Endodermal cell (in vitro differentiated cells): ENCODE measurements at regions not wholly inside any gene's neighbourhood (a gene's known extent, or its start where the extent isn't known, plus 50 kb on each side); places are given as distances from the start of the nearest gene placed in this dataset.

ENCODE experiments used
- DNase-seq: peaks from one replicate; pipeline ENCODE4 v3.0.0-alpha.2; 2017
- H3K27ac ChIP-seq: 2 replicates; pipeline ENCODE4 v1.5.1; 2013; ENCODE audit warnings: mild to moderate bottlenecking, low read depth, low read length, moderate library complexity
- H3K27me3 ChIP-seq: 2 replicates; pipeline ENCODE4 v1.6.1; 2013; ENCODE audit warnings: mild to moderate bottlenecking, low read length, moderate library complexity; ENCODE audit not compliant: insufficient read depth, control insufficient read depth, poor library complexity, severe bottlenecking
- H3K36me3 ChIP-seq: 2 replicates; pipeline ENCODE4 v1.7.0; 2013; ENCODE audit warnings: mild to moderate bottlenecking, low read length, moderate library complexity; ENCODE audit not compliant: control insufficient read depth, insufficient read depth
- H3K4me1 ChIP-seq: one replicate; pipeline ENCODE4 v1.7.0; 2013; ENCODE audit warnings: low read length; ENCODE audit not compliant: control insufficient read depth, insufficient read depth
- H3K4me3 ChIP-seq: 2 replicates; pipeline ENCODE4 v1.5.1; 2013; ENCODE audit warnings: mild to moderate bottlenecking, low read length, moderate library complexity
- H3K9ac ChIP-seq: 2 replicates; pipeline ENCODE4 v1.6.1; 2013; ENCODE audit warnings: mild to moderate bottlenecking, low read length, moderate library complexity; ENCODE audit not compliant: poor library complexity, severe bottlenecking; ENCODE audit errors: extremely low read depth
- H3K9me3 ChIP-seq: 2 replicates; pipeline ENCODE4 v1.6.1; 2013; ENCODE audit warnings: mild to moderate bottlenecking, low read length, moderate library complexity; ENCODE audit not compliant: control insufficient read depth
- H3K27ac Mint-ChIP-seq: 2 replicates; pipeline ENCODE4 v1.8.0; 2020; ENCODE audit warnings: mixed read lengths
- H3K27me3 Mint-ChIP-seq: 2 replicates; pipeline ENCODE4 v1.8.0; 2021; ENCODE audit warnings: mild to moderate bottlenecking, mixed read lengths; ENCODE audit not compliant: insufficient read depth
- H3K36me3 Mint-ChIP-seq: 2 replicates; pipeline ENCODE4 v1.8.0; 2020; ENCODE audit warnings: low read depth, mixed read lengths
- H3K4me1 Mint-ChIP-seq: 2 replicates; pipeline ENCODE4 v1.8.0; 2020; ENCODE audit warnings: mixed read lengths
- H3K4me3 Mint-ChIP-seq: 2 replicates; pipeline ENCODE4 v1.8.0; 2020; ENCODE audit warnings: mild to moderate bottlenecking, moderate library complexity, mixed read lengths
- H3K9me3 Mint-ChIP-seq: 2 replicates; pipeline ENCODE4 v1.8.0; 2020; ENCODE audit warnings: mild to moderate bottlenecking, mixed read lengths
- CTCF ChIP-seq: fragments of 200-600 bp; sonication (generic); conservative IDR thresholded peaks from 2 replicates; pipeline ENCODE4 v1.5.0; 2021; ENCODE audit warnings: antibody characterized with exemption, mild to moderate bottlenecking
- WGBS, 2 experiments: methylation state at CpG; one replicate each; pipeline versions ENCODE4 v1.1.5 to v1.1.7; 2013; ENCODE audit warnings: missing lambda C conversion rate in 2 of 2, mixed read lengths in 1 of 2; ENCODE audit not compliant: insufficient coverage in 1 of 2, insufficient read length in 1 of 2; 5-methylcytosine and 5-hydroxymethylcytosine counted together

GRCh38 chr4:101475246-101475645 is 127.9 kb upstream of the PPP3CA start:
- no peaks in the 10 kb centered on the region for H3K36me3 Mint-ChIP-seq
- 82% methylated on average over 1 of the region's 1 CpG; no CpG with 5 or more reads in 1 of the 2 experiments for WGBS, 2 experiments

GRCh38 chr4:101471201-101471600 is 123.9 kb upstream of the PPP3CA start:
- H3K9me3 ChIP-seq, result no peaks in the 10 kb centered on the region
- H3K27me3 Mint-ChIP-seq, result peaks cover 28% of the 10 kb centered on the region
- no peak for DNase-seq
- no peak overlapping the region for H3K27ac ChIP-seq
- H3K27me3 ChIP-seq, result peaks cover 11% of the 10 kb centered on the region
- no peaks in the 10 kb centered on the region for H3K9me3 Mint-ChIP-seq
- no peak overlapping the region for H3K9ac ChIP-seq
- H3K4me1 ChIP-seq, result peaks cover 3% of the 10 kb centered on the region
- no peaks in the 10 kb centered on the region for H3K36me3 Mint-ChIP-seq
- no peak for TF ChIP-seq CTCF
- no peaks in the 10 kb centered on the region for H3K36me3 ChIP-seq
- no peak overlapping the region for H3K27ac Mint-ChIP-seq
- H3K4me3 ChIP-seq, result no peak overlapping the region
- H3K4me3 Mint-ChIP-seq, result no peak overlapping the region
- H3K4me1 Mint-ChIP-seq, result peaks cover 6% of the 10 kb centered on the region

More at GRCh38 chr4:101475246-101475645, 127.9 kb upstream of the PPP3CA start:
- Mint-ChIP-seq H3K9me3 (peaks cover 6% of the 10 kb centered on the region), H3K27me3 (peaks cover 10% of the 10 kb centered on the region), H3K4me1 (peaks cover 11% of the 10 kb centered on the region), H3K27ac (no peak overlapping the region), H3K4me3 (no peak overlapping the region)
- DNase-seq, result no peak
- no peaks in the 10 kb centered on the region for H3K4me1 ChIP-seq
- no peak overlapping the region for H3K9ac ChIP-seq
- H3K4me3 ChIP-seq, result no peak overlapping the region
- no peak for TF ChIP-seq CTCF
- H3K36me3 ChIP-seq, result no peaks in the 10 kb centered on the region
- no peaks in the 10 kb centered on the region for H3K27me3 ChIP-seq
- no peaks in the 10 kb centered on the region for H3K9me3 ChIP-seq
- no peak overlapping the region for H3K27ac ChIP-seq

- no peak for TF ChIP-seq CTCF
- no peak overlapping the region for H3K27ac Mint-ChIP-seq
- 60% methylated on average over 1 of the region's 2 CpGs; no CpG with 5 or more reads in 1 of the 2 experiments for WGBS, 2 experiments
- H3K27ac ChIP-seq, result no peak overlapping the region
- DNase-seq, result peak; percentile 42
- H3K9ac ChIP-seq, result no peak overlapping the region
- no peak overlapping the region for H3K4me3 Mint-ChIP-seq
- H3K36me3 ChIP-seq, result no peaks in the 10 kb centered on the region
- H3K4me1 Mint-ChIP-seq, result peaks cover 10% of the 10 kb centered on the region
- H3K36me3 Mint-ChIP-seq, result no peaks in the 10 kb centered on the region
- H3K4me3 ChIP-seq, result no peak overlapping the region
- H3K4me1 ChIP-seq, result peaks cover 3% of the 10 kb centered on the region
- no peaks in the 10 kb centered on the region for H3K9me3 ChIP-seq
- peaks cover 16% of the 10 kb centered on the region for H3K27me3 ChIP-seq
- H3K27me3 Mint-ChIP-seq, result peaks cover 35% of the 10 kb centered on the region
- peaks cover 13% of the 10 kb centered on the region for H3K9me3 Mint-ChIP-seq
These were observed 117.3 kb upstream of the PPP3CA start for GRCh38 chr4:101464596-101464995.
